ENCODE measurements at regions not wholly inside any gene's neighbourhood (a gene's known extent, or its start where the extent isn't known, plus 50 kb on each side); places are given as distances from the start of the nearest gene placed in this dataset.

DNA sequence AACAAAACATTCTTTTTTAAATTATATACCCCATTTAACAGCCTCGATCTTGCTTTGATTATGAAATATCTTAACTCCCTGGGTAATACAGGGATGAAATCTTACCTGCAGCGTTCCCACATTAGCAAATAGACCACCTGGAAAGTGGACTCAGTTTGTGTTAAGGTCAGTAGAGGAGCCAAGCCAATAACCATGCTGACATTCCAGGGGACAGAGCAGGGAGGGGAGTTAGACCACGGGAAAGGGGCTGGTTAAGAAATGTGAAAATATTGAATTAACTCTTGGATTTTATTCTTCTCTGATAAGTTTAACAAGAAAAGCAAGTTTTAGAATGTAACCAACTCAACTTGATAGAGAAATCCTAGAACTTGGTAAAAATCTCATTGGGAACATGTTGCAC, 144.9 kb upstream of the CLEC14A start:
- Histone ChIP-seq H3K4me1 (ENCODE audit: control insufficient read depth in 2 of 3, insufficient read depth in 2 of 3, low read depth in 1 of 3, low read length in 3 of 3) (no peaks in the 10 kb centered on the region), H3K27ac (ENCODE audit: low read depth in 2 of 2, low read length in 2 of 2) (no peak overlapping the region), H3K9ac (ENCODE audit: low read length in 3 of 3) (no peak overlapping the region), H3K9me3 (ENCODE audit: control insufficient read depth in 2 of 3, insufficient read depth in 1 of 3, low read length in 3 of 3) (no peaks in the 10 kb centered on the region), H3K27me3 (ENCODE audit: control insufficient read depth, insufficient read depth, low read length) (no peaks in the 10 kb centered on the region), H3K4me3 (ENCODE audit: low read length in 3 of 3) (no peak overlapping the region), H3K36me3 (ENCODE audit: control insufficient read depth in 2 of 3, insufficient read depth in 3 of 3, low read length in 3 of 3) (no peaks in the 10 kb centered on the region)
- TF ChIP-seq, protein P1, sequence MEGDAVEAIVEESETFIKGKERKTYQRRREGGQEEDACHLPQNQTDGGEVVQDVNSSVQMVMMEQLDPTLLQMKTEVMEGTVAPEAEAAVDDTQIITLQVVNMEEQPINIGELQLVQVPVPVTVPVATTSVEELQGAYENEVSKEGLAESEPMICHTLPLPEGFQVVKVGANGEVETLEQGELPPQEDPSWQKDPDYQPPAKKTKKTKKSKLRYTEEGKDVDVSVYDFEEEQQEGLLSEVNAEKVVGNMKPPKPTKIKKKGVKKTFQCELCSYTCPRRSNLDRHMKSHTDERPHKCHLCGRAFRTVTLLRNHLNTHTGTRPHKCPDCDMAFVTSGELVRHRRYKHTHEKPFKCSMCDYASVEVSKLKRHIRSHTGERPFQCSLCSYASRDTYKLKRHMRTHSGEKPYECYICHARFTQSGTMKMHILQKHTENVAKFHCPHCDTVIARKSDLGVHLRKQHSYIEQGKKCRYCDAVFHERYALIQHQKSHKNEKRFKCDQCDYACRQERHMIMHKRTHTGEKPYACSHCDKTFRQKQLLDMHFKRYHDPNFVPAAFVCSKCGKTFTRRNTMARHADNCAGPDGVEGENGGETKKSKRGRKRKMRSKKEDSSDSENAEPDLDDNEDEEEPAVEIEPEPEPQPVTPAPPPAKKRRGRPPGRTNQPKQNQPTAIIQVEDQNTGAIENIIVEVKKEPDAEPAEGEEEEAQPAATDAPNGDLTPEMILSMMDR (IDR thresholded peaks at IDR 0.05; ENCODE audit: borderline replicate concordance, extremely low read depth, insufficient read depth) = no peak
- DNase-seq = no peak
- FAIRE-seq = no peak
- intact Hi-C loops (cut with DNase I) = no loop called here

DNA sequence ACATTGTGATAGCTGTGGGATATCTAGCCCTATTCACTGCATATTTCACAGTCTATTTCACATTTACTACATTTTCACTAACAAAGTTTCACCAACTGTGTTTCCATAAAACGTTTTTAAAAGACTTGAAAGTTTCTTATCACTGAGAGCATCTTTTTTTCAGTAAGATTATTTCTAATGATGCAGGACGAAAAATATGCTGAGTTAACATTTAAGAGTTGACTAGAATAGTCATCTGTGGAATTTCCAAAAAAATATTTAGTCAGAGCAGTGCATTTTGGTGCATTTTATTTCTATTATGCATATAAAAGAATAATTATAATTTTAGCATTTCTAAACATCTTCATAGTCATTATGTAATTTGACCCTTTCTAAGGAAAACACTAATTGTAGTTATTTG, 143.8 kb upstream of the CLEC14A start:
- Histone ChIP-seq H3K36me3 (ENCODE audit: control insufficient read depth in 2 of 3, insufficient read depth in 3 of 3, low read length in 3 of 3) (no peaks in the 10 kb centered on the region), H3K27ac (ENCODE audit: low read depth in 2 of 2, low read length in 2 of 2) (no peak overlapping the region), H3K4me3 (ENCODE audit: low read length in 3 of 3) (no peak overlapping the region), H3K27me3 (ENCODE audit: control insufficient read depth, insufficient read depth, low read length) (no peaks in the 10 kb centered on the region), H3K9me3 (ENCODE audit: control insufficient read depth in 2 of 3, insufficient read depth in 1 of 3, low read length in 3 of 3) (no peaks in the 10 kb centered on the region), H3K9ac (ENCODE audit: low read length in 3 of 3) (no peak overlapping the region), H3K4me1 (ENCODE audit: control insufficient read depth in 2 of 3, insufficient read depth in 2 of 3, low read depth in 1 of 3, low read length in 3 of 3) (no peaks in the 10 kb centered on the region)
- intact Hi-C loops (cut with DNase I) = no loop called here
- TF ChIP-seq, protein P1 (IDR thresholded peaks at IDR 0.05; ENCODE audit: borderline replicate concordance, extremely low read depth, insufficient read depth) = no peak
- FAIRE-seq (no peak), DNase-seq (no peak)

DNA sequence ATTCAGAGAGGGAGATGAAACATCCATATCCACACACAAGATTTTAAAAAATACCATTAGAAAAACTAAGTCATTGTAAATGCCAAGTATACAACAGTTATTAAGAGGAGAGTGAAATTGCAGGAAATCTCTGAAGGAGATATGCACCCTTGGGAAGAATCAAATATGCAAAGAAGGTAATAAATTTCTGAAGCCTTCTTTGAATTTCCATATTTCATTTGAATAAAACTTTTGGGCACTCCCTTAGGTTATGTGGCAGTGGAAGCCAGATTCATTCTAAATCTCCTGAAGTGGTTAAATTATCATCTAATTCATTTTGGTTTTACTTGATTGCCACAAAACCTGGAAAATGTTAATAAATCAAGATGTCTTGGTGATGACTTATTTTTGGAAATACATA, 138.9 kb upstream of the CLEC14A start:
- Histone ChIP-seq H3K9me3 (ENCODE audit: control insufficient read depth in 2 of 3, insufficient read depth in 1 of 3, low read length in 3 of 3) (no peaks in the 10 kb centered on the region), H3K27ac (ENCODE audit: low read depth in 2 of 2, low read length in 2 of 2) (no peak overlapping the region), H3K4me3 (ENCODE audit: low read length in 3 of 3) (no peak overlapping the region), H3K4me1 (ENCODE audit: control insufficient read depth in 2 of 3, insufficient read depth in 2 of 3, low read depth in 1 of 3, low read length in 3 of 3) (no peaks in the 10 kb centered on the region), H3K27me3 (ENCODE audit: control insufficient read depth, insufficient read depth, low read length) (no peaks in the 10 kb centered on the region), H3K36me3 (ENCODE audit: control insufficient read depth in 2 of 3, insufficient read depth in 3 of 3, low read length in 3 of 3) (no peaks in the 10 kb centered on the region), H3K9ac (ENCODE audit: low read length in 3 of 3) (no peak overlapping the region)
- intact Hi-C loops (cut with DNase I) = no loop called here
- TF ChIP-seq, protein P1 (IDR thresholded peaks at IDR 0.05; ENCODE audit: borderline replicate concordance, extremely low read depth, insufficient read depth) = no peak
- DNase-seq (no peak), FAIRE-seq (no peak)

DNA sequence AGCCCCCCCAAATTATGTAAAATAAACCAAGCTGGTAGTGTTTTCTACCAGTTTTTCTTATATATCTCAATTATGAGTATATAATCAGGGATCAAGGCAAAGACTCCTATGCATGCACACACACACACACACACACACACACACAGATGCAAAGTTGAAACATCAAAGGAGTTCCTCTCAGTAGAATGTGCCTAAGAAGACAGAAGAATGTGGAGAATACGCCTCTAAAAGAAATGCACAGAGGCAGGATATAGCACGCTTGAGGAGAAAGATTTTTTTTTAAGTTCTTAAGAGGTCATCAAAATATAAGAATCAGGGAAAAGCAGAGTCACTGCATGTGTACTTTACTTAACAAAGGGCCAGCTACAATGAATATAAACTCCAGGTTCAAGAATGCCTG, 138.2 kb upstream of the CLEC14A start:
- FAIRE-seq = no peak
- Histone ChIP-seq H3K27ac (ENCODE audit: low read depth in 2 of 2, low read length in 2 of 2) (no peak overlapping the region), H3K27me3 (ENCODE audit: control insufficient read depth, insufficient read depth, low read length) (no peaks in the 10 kb centered on the region), H3K4me1 (ENCODE audit: control insufficient read depth in 2 of 3, insufficient read depth in 2 of 3, low read depth in 1 of 3, low read length in 3 of 3) (no peaks in the 10 kb centered on the region), H3K9ac (ENCODE audit: low read length in 3 of 3) (no peak overlapping the region), H3K36me3 (ENCODE audit: control insufficient read depth in 2 of 3, insufficient read depth in 3 of 3, low read length in 3 of 3) (no peaks in the 10 kb centered on the region), H3K4me3 (ENCODE audit: low read length in 3 of 3) (no peak overlapping the region), H3K9me3 (ENCODE audit: control insufficient read depth in 2 of 3, insufficient read depth in 1 of 3, low read length in 3 of 3) (no peaks in the 10 kb centered on the region)
- TF ChIP-seq, protein P1 (IDR thresholded peaks at IDR 0.05; ENCODE audit: borderline replicate concordance, extremely low read depth, insufficient read depth) = no peak
- intact Hi-C loops (cut with DNase I) = no loop called here
- DNase-seq = no peak
